IPS-NIHi7 (cell line): ENCODE measurements at regions not wholly inside any gene's neighbourhood (a gene's known extent, or its start where the extent isn't known, plus 50 kb on each side); places are given as distances from the start of the nearest gene placed in this dataset.

ENCODE experiments used
- DNase-seq: peaks from one replicate; pipeline ENCODE4 v3.0.0; 2012; ENCODE audit warnings: mixed read lengths; ENCODE audit errors: extremely low spot score

- DNase-seq = no peak
Measured at GRCh38 chr20:63087236-63087871, 80.6 kb upstream of the BHLHE23 start.

GRCh38 chr20:63086421-63087235 lies 79.9 kb upstream of the BHLHE23 start:
- DNase-seq = no peak

GRCh38 chr20:63085151-63085861 lies 78.5 kb upstream of the BHLHE23 start:
- DNase-seq = no peak

- no peak for DNase-seq
Measured at GRCh38 chr20:63084563-63084927, 77.8 kb upstream of the BHLHE23 start.

- DNase-seq = no peak
Measured at GRCh38 chr20:63083831-63084562, 77.2 kb upstream of the BHLHE23 start.

DNA sequence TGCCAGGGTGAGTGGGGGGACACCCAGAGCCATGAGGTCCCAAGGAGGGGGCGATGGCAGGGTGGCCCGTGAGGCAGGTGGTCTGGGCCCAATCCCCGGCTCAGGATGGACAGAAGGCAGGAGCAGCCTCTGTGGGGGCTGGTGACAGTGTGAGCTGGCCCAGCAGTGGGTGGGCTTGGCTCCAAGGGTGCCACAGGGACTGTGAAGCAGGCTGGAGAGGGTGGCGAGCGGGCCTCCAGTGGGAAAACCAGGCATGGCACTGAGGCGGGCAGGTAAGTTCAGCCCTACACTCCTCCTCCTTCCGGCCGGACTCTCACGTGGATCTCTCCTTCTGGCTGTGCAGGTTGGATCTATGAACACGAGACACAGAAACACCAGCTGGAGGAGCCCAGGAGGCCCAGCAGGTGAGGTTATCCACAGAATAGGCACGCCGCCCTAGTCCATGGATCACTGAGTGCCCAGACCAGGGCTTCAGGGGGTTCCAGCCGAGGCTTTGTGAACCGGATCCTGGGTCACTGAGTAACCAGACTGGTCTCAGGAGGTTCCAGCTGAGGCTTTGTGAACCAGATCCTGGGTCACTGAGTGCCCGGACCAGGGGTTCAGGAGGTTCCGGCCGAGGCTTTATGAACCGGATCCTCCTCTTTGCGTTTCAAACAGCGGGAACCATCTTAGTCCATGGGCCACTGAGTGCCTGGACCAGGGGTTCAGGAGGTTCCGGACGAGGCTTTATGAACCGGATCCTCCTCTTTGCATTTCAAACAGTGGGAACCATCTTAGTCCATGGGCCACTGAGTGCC lies 76.4 kb upstream of the BHLHE23 start:
- DNase-seq = no peak

GRCh38 chr20:63082308-63082938 lies 75.7 kb upstream of the BHLHE23 start:
- peak; percentile 96 for DNase-seq

GRCh38 chr20:63081831-63082230 lies 75.1 kb upstream of the BHLHE23 start:
- DNase-seq = no peak

DNA sequence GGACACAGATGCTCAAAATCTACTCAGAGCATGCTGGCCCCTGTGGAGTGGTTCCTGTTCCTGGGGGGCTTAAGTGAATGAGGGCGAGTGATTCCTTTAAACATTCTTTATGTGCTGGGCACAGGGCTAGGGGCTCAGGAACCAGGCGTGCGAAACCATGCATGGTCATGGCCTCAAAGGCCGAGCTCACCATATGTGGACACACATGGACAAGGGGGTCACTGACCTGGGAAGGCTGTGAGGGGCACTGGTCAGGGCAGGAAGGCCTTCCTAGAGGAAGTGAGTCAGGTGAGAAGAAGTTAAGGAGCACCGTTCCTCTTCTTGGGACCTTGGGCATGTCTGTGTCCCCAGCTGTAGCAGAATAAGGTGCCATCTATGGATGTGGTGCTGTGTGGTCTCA lies 74.6 kb upstream of the BHLHE23 start:
- DNase-seq = no peak

GRCh38 chr20:63080811-63081210 lies 74.0 kb upstream of the BHLHE23 start:
- no peak for DNase-seq

DNA sequence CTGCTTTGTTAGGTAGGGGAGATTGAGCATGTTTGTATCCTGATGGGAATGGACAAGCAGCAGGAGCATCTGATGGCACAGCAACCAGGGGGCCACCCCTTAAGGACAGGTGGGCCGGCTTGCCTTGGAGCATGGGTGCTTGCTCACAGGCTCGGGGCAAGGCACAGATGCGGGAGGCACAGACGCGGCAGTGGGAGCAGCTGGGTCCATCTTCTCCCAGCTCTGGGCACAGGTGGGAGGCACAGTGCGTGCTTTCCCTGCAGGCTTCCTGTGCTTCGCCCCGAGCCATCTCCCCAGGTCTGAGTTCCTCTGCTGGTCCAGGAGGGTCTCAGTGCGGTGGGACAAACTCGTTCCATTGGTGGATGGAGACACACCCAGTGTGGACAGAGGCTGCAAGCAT lies 73.6 kb upstream of the BHLHE23 start:
- DNase-seq = no peak

DNA sequence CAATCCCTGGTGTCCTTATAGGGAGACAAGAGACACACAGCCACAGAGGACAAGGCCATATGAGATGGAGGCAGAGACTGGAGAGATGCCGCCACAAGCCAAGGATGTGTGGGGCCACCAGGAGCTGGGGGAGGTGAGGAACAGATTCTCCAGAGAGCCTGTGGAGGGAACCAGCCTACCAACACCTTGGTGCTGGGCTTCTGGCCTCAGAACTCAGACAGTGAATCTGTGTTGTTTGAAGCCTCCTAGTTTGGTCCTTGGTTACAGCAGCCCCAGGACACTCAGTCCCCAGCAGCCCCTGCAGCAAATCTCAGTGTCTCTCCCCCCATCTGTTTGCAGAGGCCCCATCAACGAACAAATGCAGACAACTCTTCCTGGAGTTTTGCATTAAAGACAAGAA lies 73.2 kb upstream of the BHLHE23 start:
- no peak for DNase-seq

DNA sequence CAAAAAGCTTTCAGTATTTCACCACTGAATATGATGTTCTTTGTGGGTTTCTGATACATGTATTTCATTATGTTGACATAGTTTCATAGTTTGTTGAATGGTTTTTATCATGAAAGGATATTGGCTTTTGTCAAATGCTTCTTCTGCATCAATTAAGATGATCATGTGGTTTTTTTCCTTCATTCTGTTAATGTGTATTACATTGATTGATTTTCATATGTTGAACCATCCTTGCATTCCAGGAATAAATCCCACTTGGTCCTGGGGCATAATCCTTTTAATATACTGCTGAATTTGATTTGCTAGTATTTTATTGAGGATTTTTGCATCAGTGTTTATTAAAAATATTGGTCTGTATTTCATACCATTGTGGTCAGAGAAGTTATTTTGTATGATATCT lies 70.9 kb upstream of the BHLHE23 start:
- no peak for DNase-seq

DNA sequence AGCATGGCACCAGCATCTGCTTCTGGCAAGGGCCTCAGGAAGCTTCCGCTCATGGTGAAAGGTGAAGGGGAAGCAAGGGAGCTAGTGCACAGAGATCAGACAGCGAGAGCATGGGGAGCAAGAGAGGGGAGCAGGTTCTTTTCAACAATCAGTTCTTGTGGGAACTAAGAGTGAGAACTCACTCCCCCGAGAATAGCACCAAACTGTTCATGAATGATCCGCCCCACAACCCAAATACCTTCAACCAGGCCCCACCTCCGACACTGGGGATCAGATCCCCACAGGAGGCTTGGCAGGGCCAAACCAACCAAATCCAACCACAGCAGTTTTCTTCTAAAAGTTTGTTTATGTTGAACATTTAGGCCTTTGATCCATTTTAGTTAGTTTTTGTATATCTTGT lies 69.7 kb upstream of the BHLHE23 start:
- DNase-seq = no peak

- DNase-seq = no peak
Measured at GRCh38 chr20:63074631-63075030, 67.9 kb upstream of the BHLHE23 start.

DNA sequence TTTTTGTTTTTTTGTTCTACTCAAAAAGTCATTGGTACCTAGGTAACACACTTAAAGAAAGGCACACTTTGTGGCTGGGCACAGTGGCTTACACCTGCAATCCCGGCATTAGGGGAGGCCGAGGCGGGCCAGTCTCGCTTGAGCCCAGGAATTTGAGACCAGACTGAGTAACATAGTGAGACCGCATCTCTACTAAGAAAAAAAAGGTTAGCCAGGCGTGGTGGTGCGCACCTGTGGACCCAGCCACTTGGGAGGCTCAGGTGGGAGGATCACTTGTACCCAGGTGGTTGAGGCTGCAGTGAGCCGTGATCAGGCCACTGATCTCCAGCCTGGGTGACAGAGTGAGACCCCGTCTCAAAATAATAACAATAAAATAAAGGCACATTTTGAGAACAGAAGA lies 67.4 kb upstream of the BHLHE23 start:
- DNase-seq = no peak

- DNase-seq = no peak
Measured at GRCh38 chr20:63073738-63074065, 66.9 kb upstream of the BHLHE23 start.

DNA sequence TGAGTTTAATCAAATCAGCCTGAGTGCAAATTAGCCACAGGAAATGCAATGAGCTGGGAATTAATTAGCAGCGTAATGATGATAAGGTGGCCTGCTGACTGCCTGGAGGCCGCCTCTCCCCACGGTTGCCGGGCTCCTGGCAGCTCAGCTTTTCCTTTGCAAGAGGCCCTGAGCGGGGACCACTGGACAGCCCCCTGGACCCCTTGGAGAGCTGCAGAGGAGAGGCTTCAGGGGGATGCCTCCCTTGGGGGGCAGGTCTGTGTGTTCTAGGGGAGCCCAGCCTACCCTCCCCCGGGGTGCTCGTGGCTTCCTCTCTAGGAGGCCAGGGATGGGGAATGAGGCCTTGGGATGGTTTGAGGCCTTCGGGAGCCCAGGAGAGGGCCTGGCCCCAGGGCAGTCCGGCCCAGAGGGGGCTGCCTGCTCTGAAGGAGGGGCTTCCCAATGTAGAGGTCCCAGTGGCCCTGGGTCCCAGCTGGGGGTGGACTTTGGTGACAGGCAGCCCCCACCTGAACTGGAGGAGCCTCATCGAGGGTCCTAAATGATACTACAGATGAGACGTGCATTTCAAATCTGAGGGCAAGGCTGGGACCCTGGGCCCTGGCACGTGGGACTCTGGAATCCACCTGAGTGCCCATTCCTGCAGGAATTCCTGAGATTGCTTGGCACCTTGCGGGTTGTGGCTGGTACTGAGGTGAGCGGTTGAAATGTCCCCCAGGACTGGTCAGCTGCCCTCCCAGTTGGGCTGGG lies 66.4 kb upstream of the BHLHE23 start:
- no peak for DNase-seq

DNA sequence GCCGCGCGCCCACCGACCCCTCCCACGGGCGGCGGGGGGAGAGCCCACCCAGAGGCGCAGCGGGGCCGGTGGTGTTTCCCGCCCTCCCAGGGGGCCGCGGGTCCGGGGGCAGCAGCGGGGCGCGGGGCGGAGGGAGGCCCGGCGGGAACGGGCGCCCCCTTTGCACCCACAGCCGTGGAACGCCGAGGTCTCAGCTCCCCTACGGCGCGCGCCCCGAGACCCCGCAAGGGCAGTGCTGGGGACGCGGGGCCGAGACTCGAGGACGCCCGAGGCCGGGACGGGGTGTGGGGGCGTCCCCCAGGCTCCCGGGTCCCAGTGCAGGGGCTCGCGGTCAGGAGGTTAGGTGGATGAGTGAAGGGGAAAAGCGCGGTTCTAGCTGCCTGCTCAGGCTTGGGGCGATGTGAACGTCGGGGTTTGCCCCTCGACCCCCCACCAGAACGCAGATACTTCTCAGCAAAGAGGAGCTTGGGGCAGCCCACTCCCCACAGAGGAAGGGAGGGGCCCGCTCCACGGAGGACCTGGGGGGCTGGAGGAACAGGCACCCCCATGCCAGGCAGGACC lies 65.5 kb upstream of the BHLHE23 start:
- DNase-seq = no peak
